GM13976 (cell line): ENCODE measurements at regions not wholly inside any gene's neighbourhood (a gene's known extent, or its start where the extent isn't known, plus 50 kb on each side); places are given as distances from the start of the nearest gene placed in this dataset.

Experiments
- DNase-seq: peaks from one replicate; pipeline ENCODE4 v3.0.0; 2012; ENCODE audit warnings: low spot score
- CTCF ChIP-seq: IDR thresholded peaks from 2 replicates; pipeline ENCODE4 v1.5.1; 2012; ENCODE audit warnings: borderline replicate concordance, mild to moderate bottlenecking; ENCODE audit not compliant: insufficient read depth; ENCODE audit errors: extremely low read depth, missing control alignments, control extremely low read depth
- in situ Hi-C: fragments of 300-500 bp; cut with MboI; formaldehyde crosslinking; loops from one replicate; pipeline ENCODE4 v1.12.0; 2022; ENCODE audit warnings: low sequenced_read_pairs, mixed read lengths, inconsistent platforms; ENCODE audit not compliant: unreplicated experiment

DNA sequence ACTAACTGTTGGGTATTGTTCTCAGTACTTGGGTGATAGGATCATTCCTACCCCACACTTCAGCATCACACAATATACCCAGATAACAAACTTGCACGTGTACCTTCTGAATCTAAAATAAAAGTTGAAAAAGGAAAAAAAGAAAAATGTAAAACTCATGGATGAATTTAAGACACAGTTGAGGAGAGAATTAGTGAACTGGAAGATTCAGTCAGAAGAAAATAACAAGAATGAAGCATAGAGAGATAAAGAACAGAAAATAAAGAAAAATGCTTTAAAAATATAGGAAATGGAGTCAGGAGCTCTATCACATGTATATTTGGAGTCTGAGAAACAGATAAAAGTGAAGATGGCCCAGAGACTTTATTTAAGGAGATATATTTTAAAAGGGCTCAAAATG is 90.4 kb upstream of the SALL3 start:
- in situ Hi-C loops: no loop called here
- no peak for TF ChIP-seq CTCF
- DNase-seq: no peak

- DNase-seq: no peak
- TF ChIP-seq CTCF: no peak
- in situ Hi-C loops: no loop called here
Measured at GRCh38 chr18:78890388-78890787, 89.2 kb upstream of the SALL3 start.

GRCh38 chr18:78891185-78891762 is 88.3 kb upstream of the SALL3 start:
- in situ Hi-C loops: no loop called here
- DNase-seq: no peak
- no peak for TF ChIP-seq CTCF

GRCh38 chr18:78892177-78892576 is 87.4 kb upstream of the SALL3 start:
- TF ChIP-seq CTCF: no peak
- no peak for DNase-seq
- in situ Hi-C loops: no loop called here

- in situ Hi-C loops: no loop called here
- no peak for TF ChIP-seq CTCF
- DNase-seq: no peak
Measured at GRCh38 chr18:78892721-78893120, 86.9 kb upstream of the SALL3 start.

GRCh38 chr18:78893281-78894032 is 86.2 kb upstream of the SALL3 start:
- no peak for TF ChIP-seq CTCF
- in situ Hi-C loops: no loop called here
- no peak for DNase-seq
